ENCODE measurements at regions not wholly inside any gene's neighbourhood (a gene's known extent, or its start where the extent isn't known, plus 50 kb on each side); places are given as distances from the start of the nearest gene placed in this dataset.

GRCh38 chr4:97159625-97160024, 983.7 kb downstream of the STPG2 start:
- Histone ChIP-seq H3K4me1 (ENCODE audit: control insufficient read depth, low read length) (no peaks in the 10 kb centered on the region), H3K4me2 (ENCODE audit: low read length) (no peak overlapping the region), H3K9me3 (ENCODE audit: control insufficient read depth, insufficient read depth, low read length) (no peaks in the 10 kb centered on the region), H4K20me1 (ENCODE audit: control insufficient read depth, insufficient read depth, low read depth, low read length) (no peaks in the 10 kb centered on the region), H3K36me3 (ENCODE audit: control insufficient read depth, low read length) (no peaks in the 10 kb centered on the region), H3K27me3 (ENCODE audit: control insufficient read depth, low read length) (no peaks in the 10 kb centered on the region), H3K9me2 (replicated peaks; ENCODE audit: control insufficient read depth, low read length) (no peaks in the 10 kb centered on the region), H3K27ac (ENCODE audit: low read depth, low read length) (no peak overlapping the region), H3K4me3 (ENCODE audit: low read length) (no peak overlapping the region), H3K79me2 (ENCODE audit: control insufficient read depth, low read length) (no peaks in the 10 kb centered on the region), H3F3A (ENCODE audit: control insufficient read depth, insufficient read depth) (no peaks in the 10 kb centered on the region)
- TF ChIP-seq EZH2phosphoT487 (IDR thresholded peaks at IDR 0.05; ENCODE audit: borderline replicate concordance, low read length), result no peak

GRCh38 chr4:97185233-97185632, 958.0 kb downstream of the STPG2 start:
- H3K4me3 ChIP-seq (ENCODE audit: low read length), result no peak overlapping the region
- H3K36me3 ChIP-seq (ENCODE audit: control insufficient read depth, low read length), result no peaks in the 10 kb centered on the region
- H3F3A ChIP-seq (ENCODE audit: control insufficient read depth, insufficient read depth), result no peaks in the 10 kb centered on the region
- H3K4me2 ChIP-seq (ENCODE audit: low read length), result no peak overlapping the region
- H4K20me1 ChIP-seq (ENCODE audit: control insufficient read depth, insufficient read depth, low read depth, low read length), result no peaks in the 10 kb centered on the region
- H3K4me1 ChIP-seq (ENCODE audit: control insufficient read depth, low read length), result no peaks in the 10 kb centered on the region
- H3K79me2 ChIP-seq (ENCODE audit: control insufficient read depth, low read length), result no peaks in the 10 kb centered on the region
- TF ChIP-seq, protein P1, sequence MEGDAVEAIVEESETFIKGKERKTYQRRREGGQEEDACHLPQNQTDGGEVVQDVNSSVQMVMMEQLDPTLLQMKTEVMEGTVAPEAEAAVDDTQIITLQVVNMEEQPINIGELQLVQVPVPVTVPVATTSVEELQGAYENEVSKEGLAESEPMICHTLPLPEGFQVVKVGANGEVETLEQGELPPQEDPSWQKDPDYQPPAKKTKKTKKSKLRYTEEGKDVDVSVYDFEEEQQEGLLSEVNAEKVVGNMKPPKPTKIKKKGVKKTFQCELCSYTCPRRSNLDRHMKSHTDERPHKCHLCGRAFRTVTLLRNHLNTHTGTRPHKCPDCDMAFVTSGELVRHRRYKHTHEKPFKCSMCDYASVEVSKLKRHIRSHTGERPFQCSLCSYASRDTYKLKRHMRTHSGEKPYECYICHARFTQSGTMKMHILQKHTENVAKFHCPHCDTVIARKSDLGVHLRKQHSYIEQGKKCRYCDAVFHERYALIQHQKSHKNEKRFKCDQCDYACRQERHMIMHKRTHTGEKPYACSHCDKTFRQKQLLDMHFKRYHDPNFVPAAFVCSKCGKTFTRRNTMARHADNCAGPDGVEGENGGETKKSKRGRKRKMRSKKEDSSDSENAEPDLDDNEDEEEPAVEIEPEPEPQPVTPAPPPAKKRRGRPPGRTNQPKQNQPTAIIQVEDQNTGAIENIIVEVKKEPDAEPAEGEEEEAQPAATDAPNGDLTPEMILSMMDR (IDR thresholded peaks at IDR 0.05; ENCODE audit: low read depth, low read length, poor library complexity, severe bottlenecking), result no peak
- TF ChIP-seq EZH2phosphoT487 (IDR thresholded peaks at IDR 0.05; ENCODE audit: borderline replicate concordance, low read length), result no peak
- no peaks in the 10 kb centered on the region for H3K27me3 ChIP-seq (ENCODE audit: control insufficient read depth, low read length)
- H3K27ac ChIP-seq (ENCODE audit: low read depth, low read length), result no peak overlapping the region
- H3K9me2 ChIP-seq (replicated peaks; ENCODE audit: control insufficient read depth, low read length), result no peaks in the 10 kb centered on the region; the same call in 1 of the 2 replicates
- H3K9me3 ChIP-seq (ENCODE audit: control insufficient read depth, insufficient read depth, low read length), result no peaks in the 10 kb centered on the region

- Histone ChIP-seq H3K4me1 (ENCODE audit: control insufficient read depth, low read length) (no peaks in the 10 kb centered on the region), H3K27me3 (ENCODE audit: control insufficient read depth, low read length) (no peaks in the 10 kb centered on the region), H3K4me2 (ENCODE audit: low read length) (no peak overlapping the region), H4K20me1 (ENCODE audit: control insufficient read depth, insufficient read depth, low read depth, low read length) (no peaks in the 10 kb centered on the region), H3K9me2 (replicated peaks; ENCODE audit: control insufficient read depth, low read length) (no peaks in the 10 kb centered on the region), H3K27ac (ENCODE audit: low read depth, low read length) (no peak overlapping the region), H3K4me3 (ENCODE audit: low read length) (no peak overlapping the region), H3K36me3 (ENCODE audit: control insufficient read depth, low read length) (no peaks in the 10 kb centered on the region), H3K79me2 (ENCODE audit: control insufficient read depth, low read length) (no peaks in the 10 kb centered on the region), H3F3A (ENCODE audit: control insufficient read depth, insufficient read depth) (no peaks in the 10 kb centered on the region), H3K9me3 (ENCODE audit: control insufficient read depth, insufficient read depth, low read length) (no peaks in the 10 kb centered on the region)
- TF ChIP-seq, protein P1 (IDR thresholded peaks at IDR 0.05; ENCODE audit: low read depth, low read length, poor library complexity, severe bottlenecking), result no peak
- TF ChIP-seq EZH2phosphoT487 (IDR thresholded peaks at IDR 0.05; ENCODE audit: borderline replicate concordance, low read length), result no peak
These were observed 946.2 kb downstream of the STPG2 start for GRCh38 chr4:97197106-97197505.

DNA sequence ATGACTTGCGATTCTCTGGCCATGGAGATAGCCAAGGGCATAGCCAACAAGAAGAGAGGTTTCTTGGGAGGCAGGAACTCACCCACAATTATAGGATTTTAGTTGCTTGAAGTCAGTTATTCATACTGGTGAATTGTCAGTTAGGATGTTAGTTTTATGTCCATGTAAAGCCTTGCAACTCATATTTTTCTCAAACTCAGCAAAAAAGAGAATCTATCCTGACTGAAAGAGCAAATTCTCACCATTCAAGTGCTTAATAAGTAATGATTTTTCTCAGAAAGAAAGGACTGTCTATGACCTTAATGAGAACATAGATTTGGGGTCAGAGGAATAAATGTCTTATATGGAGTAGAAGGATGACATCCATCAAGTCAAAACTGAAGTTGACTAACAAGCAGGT, 934.5 kb downstream of the STPG2 start:
- Histone ChIP-seq H3K27ac (ENCODE audit: low read depth, low read length) (no peak overlapping the region), H3K79me2 (ENCODE audit: control insufficient read depth, low read length) (no peaks in the 10 kb centered on the region), H3K9me3 (ENCODE audit: control insufficient read depth, insufficient read depth, low read length) (no peaks in the 10 kb centered on the region), H3K27me3 (ENCODE audit: control insufficient read depth, low read length) (no peaks in the 10 kb centered on the region), H3K4me2 (ENCODE audit: low read length) (no peak overlapping the region), H3K4me3 (ENCODE audit: low read length) (no peak overlapping the region), H3F3A (ENCODE audit: control insufficient read depth, insufficient read depth) (no peaks in the 10 kb centered on the region), H3K9me2 (replicated peaks; ENCODE audit: control insufficient read depth, low read length) (no peaks in the 10 kb centered on the region), H4K20me1 (ENCODE audit: control insufficient read depth, insufficient read depth, low read depth, low read length) (no peaks in the 10 kb centered on the region), H3K36me3 (ENCODE audit: control insufficient read depth, low read length) (no peaks in the 10 kb centered on the region), H3K4me1 (ENCODE audit: control insufficient read depth, low read length) (no peaks in the 10 kb centered on the region)
- TF ChIP-seq, protein P1 (IDR thresholded peaks at IDR 0.05; ENCODE audit: low read depth, low read length, poor library complexity, severe bottlenecking), result no peak
- TF ChIP-seq EZH2phosphoT487 (IDR thresholded peaks at IDR 0.05; ENCODE audit: borderline replicate concordance, low read length), result no peak

All from DOHH2 (cell line).